ENCODE measurements at regions not wholly inside any gene's neighbourhood (a gene's known extent, or its start where the extent isn't known, plus 50 kb on each side); places are given as distances from the start of the nearest gene placed in this dataset.

DNA sequence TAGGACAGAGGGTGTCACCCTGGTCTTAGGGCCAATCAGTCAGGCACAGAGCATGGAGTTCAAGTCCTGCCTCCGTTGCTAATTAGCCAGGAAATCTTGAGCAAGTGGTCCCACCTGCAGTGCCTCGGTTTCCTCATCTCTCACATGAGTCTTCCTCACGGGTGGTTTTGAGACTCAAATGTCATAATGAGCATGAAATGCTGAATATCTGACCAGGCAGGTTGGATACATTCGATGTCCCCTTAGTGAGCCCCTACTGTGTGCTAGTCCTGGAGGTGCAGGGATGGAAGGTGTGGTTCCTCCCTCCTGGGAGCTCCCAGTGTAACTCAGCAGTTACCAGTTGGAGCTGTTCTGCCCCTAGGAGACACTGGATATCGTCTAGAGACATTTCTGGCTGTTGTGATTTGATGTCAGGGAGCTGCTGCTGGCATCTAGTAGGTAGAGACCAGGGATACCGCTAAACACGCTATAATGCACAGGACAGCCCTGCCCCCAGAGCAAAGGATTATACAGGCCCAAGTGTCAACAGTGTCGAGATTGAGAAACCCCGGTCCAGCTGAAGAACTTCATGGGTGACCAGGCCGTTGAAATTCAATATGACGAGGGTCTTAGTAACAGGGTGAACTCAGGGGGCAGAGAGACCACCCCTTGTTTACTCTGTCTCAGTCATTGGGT, 118.5 kb upstream of the TWIST2 start:
- H3K4me1 ChIP-seq = peaks cover 16 to 17% of the 10 kb centered on the region in 2 donors
- no peaks in the 10 kb centered on the region for H3K9me3 ChIP-seq
- no peaks in the 10 kb centered on the region for H3K36me3 ChIP-seq
- no peak for DNase-seq
- no peak overlapping the region for H3K4me3 ChIP-seq
- TF ChIP-seq, protein P1, sequence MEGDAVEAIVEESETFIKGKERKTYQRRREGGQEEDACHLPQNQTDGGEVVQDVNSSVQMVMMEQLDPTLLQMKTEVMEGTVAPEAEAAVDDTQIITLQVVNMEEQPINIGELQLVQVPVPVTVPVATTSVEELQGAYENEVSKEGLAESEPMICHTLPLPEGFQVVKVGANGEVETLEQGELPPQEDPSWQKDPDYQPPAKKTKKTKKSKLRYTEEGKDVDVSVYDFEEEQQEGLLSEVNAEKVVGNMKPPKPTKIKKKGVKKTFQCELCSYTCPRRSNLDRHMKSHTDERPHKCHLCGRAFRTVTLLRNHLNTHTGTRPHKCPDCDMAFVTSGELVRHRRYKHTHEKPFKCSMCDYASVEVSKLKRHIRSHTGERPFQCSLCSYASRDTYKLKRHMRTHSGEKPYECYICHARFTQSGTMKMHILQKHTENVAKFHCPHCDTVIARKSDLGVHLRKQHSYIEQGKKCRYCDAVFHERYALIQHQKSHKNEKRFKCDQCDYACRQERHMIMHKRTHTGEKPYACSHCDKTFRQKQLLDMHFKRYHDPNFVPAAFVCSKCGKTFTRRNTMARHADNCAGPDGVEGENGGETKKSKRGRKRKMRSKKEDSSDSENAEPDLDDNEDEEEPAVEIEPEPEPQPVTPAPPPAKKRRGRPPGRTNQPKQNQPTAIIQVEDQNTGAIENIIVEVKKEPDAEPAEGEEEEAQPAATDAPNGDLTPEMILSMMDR (IDR thresholded peaks at IDR 0.05) = no peak
- peak overlapping the region; percentile 94 to 95 for H3K27ac ChIP-seq
- intact Hi-C loops (cut with DNase I; ENCODE audit: low total_unique reads) = no loop called here
- H3K27me3 ChIP-seq = no peaks in the 10 kb centered on the region

DNA sequence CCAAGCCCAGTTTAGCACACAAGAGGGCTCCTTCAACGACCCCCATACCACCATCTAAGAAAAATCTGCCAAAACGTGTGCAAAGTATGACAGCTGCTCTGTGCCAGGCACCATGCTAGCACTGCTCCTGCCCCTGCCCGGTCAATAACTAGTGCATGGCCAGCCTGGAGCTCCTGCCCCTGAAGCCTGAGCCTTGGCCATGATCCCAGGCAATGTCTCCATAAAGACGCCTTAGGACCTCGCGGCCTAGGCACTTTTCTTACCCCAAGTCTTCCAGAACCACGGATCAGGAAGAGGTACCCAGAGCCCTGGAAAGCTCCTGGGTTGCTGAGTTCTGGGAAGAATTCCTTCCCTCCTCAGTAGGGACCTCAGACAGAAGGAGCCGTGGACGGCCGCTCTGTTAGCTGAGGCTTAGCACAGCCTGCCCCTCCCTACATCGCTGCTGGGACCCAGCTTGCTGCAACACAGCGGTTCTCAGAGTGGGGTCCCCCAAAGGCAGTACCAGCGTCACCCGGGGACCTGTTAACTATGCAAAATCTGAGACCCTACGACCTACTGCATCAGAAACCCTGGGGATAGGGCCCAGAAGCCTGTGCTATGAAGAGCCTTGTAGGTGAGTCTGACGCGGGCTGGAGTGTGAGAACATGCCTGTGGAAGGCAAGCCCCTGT, 117.8 kb upstream of the TWIST2 start:
- no peak for DNase-seq

DNA sequence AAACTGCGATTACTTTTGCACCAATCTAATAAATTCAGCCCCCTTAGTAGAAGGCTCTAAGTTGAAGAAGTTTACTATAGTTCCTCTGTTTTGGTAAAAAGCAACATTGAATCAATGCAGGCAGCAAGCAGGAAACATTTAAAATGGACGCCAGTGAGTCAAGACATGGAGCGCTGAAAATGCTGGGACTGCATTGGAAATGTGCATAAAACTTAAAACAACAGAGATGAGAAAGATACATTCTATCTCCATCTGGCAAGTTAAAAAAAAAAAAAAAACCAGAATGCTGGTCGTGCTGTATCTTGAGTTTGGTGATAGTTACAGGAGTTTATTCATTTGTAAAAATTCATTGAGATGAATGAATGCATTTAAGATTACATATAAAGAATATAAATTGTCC, 117.0 kb upstream of the TWIST2 start:
- TF ChIP-seq, protein P1 (IDR thresholded peaks at IDR 0.05) = no peak
- no peak for TF ChIP-seq POLR2A (IDR thresholded peaks at IDR 0.05)
- H3K4me1 ChIP-seq = peaks cover 16 to 17% of the 10 kb centered on the region in 2 donors

More for the DNA sequence above, 117.8 kb upstream of the TWIST2 start:
- no peaks in the 10 kb centered on the region for H3K9me3 ChIP-seq
- H3K27ac ChIP-seq = peak overlapping the region; percentile 94 to 95
- H3K4me3 ChIP-seq = no peak overlapping the region
- no peaks in the 10 kb centered on the region for H3K36me3 ChIP-seq
- H3K27me3 ChIP-seq = no peaks in the 10 kb centered on the region
- TF ChIP-seq POLR2A (IDR thresholded peaks at IDR 0.05) = no peak
- TF ChIP-seq, protein P1 (IDR thresholded peaks at IDR 0.05) = no peak
- intact Hi-C loops (cut with DNase I; ENCODE audit: low total_unique reads) = no loop called here
- peaks cover 16 to 17% of the 10 kb centered on the region in 2 donors for H3K4me1 ChIP-seq

GRCh38 chr2:238731961-238732360, 115.9 kb upstream of the TWIST2 start:
- Histone ChIP-seq H3K4me1 (peaks cover 14 to 17% of the 10 kb centered on the region in 2 donors), H3K36me3 (no peaks in the 10 kb centered on the region), H3K9me3 (no peaks in the 10 kb centered on the region), H3K27ac (no peak overlapping the region), H3K4me3 (no peak overlapping the region), H3K27me3 (no peaks in the 10 kb centered on the region)
- intact Hi-C loops (cut with DNase I; ENCODE audit: low total_unique reads) = no loop called here
- TF ChIP-seq, protein P1 (IDR thresholded peaks at IDR 0.05) = no peak
- TF ChIP-seq POLR2A (IDR thresholded peaks at IDR 0.05) = no peak
- DNase-seq = no peak

More for the DNA sequence above, 117.0 kb upstream of the TWIST2 start:
- Histone ChIP-seq H3K36me3 (no peaks in the 10 kb centered on the region), H3K27ac (peak overlapping the region; percentile 94 to 95), H3K9me3 (no peaks in the 10 kb centered on the region), H3K4me3 (no peak overlapping the region), H3K27me3 (no peaks in the 10 kb centered on the region)
- intact Hi-C loops (cut with DNase I; ENCODE audit: low total_unique reads) = no loop called here
- no peak for DNase-seq

- intact Hi-C loops (cut with DNase I; ENCODE audit: low total_unique reads) = no loop called here
- Histone ChIP-seq H3K4me3 (no peak overlapping the region), H3K27me3 (no peaks in the 10 kb centered on the region), H3K36me3 (no peaks in the 10 kb centered on the region), H3K27ac (no peak overlapping the region), H3K9me3 (no peaks in the 10 kb centered on the region), H3K4me1 (no peaks in the 10 kb centered on the region)
- TF ChIP-seq, protein P1 (IDR thresholded peaks at IDR 0.05) = no peak
- TF ChIP-seq POLR2A (IDR thresholded peaks at IDR 0.05) = no peak
- no peak for DNase-seq
Observed at GRCh38 chr2:238738917-238739316, 109.0 kb upstream of the TWIST2 start.

Data from uterus (tissue), 3 donors.